ENCODE measurements at regions not wholly inside any gene's neighbourhood (a gene's known extent, or its start where the extent isn't known, plus 50 kb on each side); places are given as distances from the start of the nearest gene placed in this dataset.

DNA sequence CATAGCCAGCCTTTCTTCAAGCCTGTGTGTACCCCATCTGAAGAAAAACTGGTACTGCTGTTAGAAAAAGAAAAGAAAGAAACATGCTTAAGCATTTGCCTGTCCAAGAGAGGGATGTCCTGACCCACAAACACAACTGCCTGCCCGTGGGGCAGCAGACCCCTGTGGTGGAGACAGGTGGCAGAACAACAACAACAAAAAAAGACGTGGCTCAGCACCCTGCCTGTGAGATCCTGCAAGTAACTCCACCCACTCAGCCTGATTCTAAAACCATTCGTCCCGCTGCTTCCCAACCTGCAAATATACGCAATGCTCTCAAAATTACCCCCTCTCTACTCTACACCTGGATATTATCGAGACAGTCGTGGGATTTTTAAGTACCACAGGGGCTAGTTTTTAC, 64.9 kb upstream of the ZDHHC17 start:
- TF ChIP-seq, protein P1, sequence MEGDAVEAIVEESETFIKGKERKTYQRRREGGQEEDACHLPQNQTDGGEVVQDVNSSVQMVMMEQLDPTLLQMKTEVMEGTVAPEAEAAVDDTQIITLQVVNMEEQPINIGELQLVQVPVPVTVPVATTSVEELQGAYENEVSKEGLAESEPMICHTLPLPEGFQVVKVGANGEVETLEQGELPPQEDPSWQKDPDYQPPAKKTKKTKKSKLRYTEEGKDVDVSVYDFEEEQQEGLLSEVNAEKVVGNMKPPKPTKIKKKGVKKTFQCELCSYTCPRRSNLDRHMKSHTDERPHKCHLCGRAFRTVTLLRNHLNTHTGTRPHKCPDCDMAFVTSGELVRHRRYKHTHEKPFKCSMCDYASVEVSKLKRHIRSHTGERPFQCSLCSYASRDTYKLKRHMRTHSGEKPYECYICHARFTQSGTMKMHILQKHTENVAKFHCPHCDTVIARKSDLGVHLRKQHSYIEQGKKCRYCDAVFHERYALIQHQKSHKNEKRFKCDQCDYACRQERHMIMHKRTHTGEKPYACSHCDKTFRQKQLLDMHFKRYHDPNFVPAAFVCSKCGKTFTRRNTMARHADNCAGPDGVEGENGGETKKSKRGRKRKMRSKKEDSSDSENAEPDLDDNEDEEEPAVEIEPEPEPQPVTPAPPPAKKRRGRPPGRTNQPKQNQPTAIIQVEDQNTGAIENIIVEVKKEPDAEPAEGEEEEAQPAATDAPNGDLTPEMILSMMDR (IDR thresholded peaks at IDR 0.05): no peak
- no peak for TF ChIP-seq POLR2AphosphoS5 (IDR thresholded peaks at IDR 0.05)
